OCI-LY1 (cell line): ENCODE measurements at regions not wholly inside any gene's neighbourhood (a gene's known extent, or its start where the extent isn't known, plus 50 kb on each side); places are given as distances from the start of the nearest gene placed in this dataset.
"Not testable (repeated sequence)": the region's sequence is repeated elsewhere in the genome, so short reads cannot be mapped to it uniquely, and the experiment has no call there.

Source experiments
- H2AFZ ChIP-seq: fragments of 200-600 bp; sonication (generic), shearing (Covaris generic); 2 replicates; pipeline ENCODE4 v1.6.0; 2014; ENCODE audit warnings: antibody characterized with exemption, mild to moderate bottlenecking, low read length
- H3F3A ChIP-seq: fragments of 200-600 bp; sonication (generic), shearing (Covaris generic); 2 replicates; pipeline ENCODE4 v1.6.0; 2014; ENCODE audit warnings: mild to moderate bottlenecking, antibody characterized with exemption, low read length, moderate library complexity; ENCODE audit not compliant: insufficient read depth
- H3K27ac ChIP-seq: fragments of 200-600 bp; sonication (generic); 2 replicates; pipeline ENCODE4 v1.5.1; 2014; ENCODE audit warnings: low read length, mixed run types, mild to moderate bottlenecking, low read depth; ENCODE audit not compliant: poor library complexity, severe bottlenecking
- H3K27me3 ChIP-seq: fragments of 200-600 bp; sonication (generic); 2 replicates; pipeline ENCODE4 v1.6.0; 2014; ENCODE audit warnings: antibody characterized with exemption, mild to moderate bottlenecking, low read length, moderate library complexity; ENCODE audit not compliant: insufficient read depth
- H3K36me3 ChIP-seq: fragments of 200-600 bp; sonication (generic); 2 replicates; pipeline ENCODE4 v1.6.1; 2014; ENCODE audit warnings: mild to moderate bottlenecking, antibody characterized with exemption, low read length, moderate library complexity, mixed read lengths; ENCODE audit not compliant: insufficient read depth
- H3K4me1 ChIP-seq: fragments of 200-600 bp; sonication (generic); 2 replicates; pipeline ENCODE4 v1.5.1; 2014; ENCODE audit warnings: mild to moderate bottlenecking, low read length, moderate library complexity; ENCODE audit not compliant: insufficient read depth, severe bottlenecking
- H3K4me2 ChIP-seq: fragments of 200-600 bp; sonication (generic), shearing (Covaris generic); 2 replicates; pipeline ENCODE4 v1.6.1; 2014; ENCODE audit warnings: low read length
- H3K4me3 ChIP-seq: fragments of 200-600 bp; sonication (generic); 2 replicates; pipeline ENCODE4 v1.5.1; 2014; ENCODE audit warnings: low read length, low read depth, mild to moderate bottlenecking, mixed read lengths; ENCODE audit not compliant: poor library complexity, severe bottlenecking
- H3K79me2 ChIP-seq: fragments of 200-600 bp; shearing (Covaris generic); 2 replicates; pipeline ENCODE4 v1.6.1; 2016; ENCODE audit warnings: mixed run types, low read length, mixed read lengths; ENCODE audit not compliant: insufficient read depth
- H3K9ac ChIP-seq: fragments of 200-600 bp; sonication (generic), shearing (Covaris generic); 2 replicates; pipeline ENCODE4 v1.6.1; 2014; ENCODE audit warnings: mild to moderate bottlenecking, low read length, mixed read lengths
- H3K9me2 ChIP-seq: fragments of 200-600 bp; sonication (generic), shearing (Covaris generic); 2 replicates; pipeline ENCODE4 v1.6.1; 2014; ENCODE audit warnings: low read depth, mild to moderate bottlenecking, low read length, mixed read lengths
- H3K9me3 ChIP-seq: fragments of 200-600 bp; shearing (Covaris generic); 2 replicates; pipeline ENCODE4 v1.6.1; 2014; ENCODE audit warnings: low read length, mixed read lengths
- H4K20me1 ChIP-seq: fragments of 200-600 bp; sonication (generic), shearing (Covaris generic); 2 replicates; pipeline ENCODE4 v1.6.0; 2016; ENCODE audit warnings: mild to moderate bottlenecking, low read length; ENCODE audit not compliant: insufficient read depth
- EZH2 ChIP-seq: fragments of 200-600 bp; sonication (generic), shearing (Covaris generic); IDR thresholded peaks from 2 replicates; pipeline ENCODE4 v1.8.0; 2017; ENCODE audit warnings: borderline replicate concordance, mixed run types, mild to moderate bottlenecking, antibody characterized with exemption, low read length, moderate library complexity, mixed read lengths
- TF ChIP-seq, protein P1 (sequence below): fragments of 200-600 bp; sonication (generic), shearing (Covaris generic); IDR thresholded peaks from 2 replicates; pipeline ENCODE4 v1.5.1; 2017; ENCODE audit warnings: mild to moderate bottlenecking, antibody characterized with exemption, low read length, moderate library complexity, mixed read lengths

DNA sequence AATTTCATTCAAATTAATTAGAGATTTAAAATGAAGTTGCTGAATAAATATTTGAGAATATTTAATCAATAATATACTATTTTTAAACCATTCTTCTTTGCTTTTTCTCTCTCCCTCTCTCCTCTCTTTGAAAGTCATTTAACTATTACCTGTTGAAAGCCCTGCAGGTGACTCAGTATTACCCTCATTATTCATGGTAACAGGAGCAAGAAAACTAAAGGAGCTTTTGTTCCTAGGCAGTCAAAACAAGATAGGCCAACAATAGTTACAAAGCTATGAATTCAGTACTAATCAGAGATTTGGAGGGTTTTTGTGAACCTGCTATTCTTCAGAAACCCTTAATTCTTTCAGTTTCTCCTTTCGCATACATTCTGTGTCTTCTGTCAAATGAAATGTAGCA lies 721.3 kb upstream of the NCAM2 start:
- no peaks in the 10 kb centered on the region for H3K36me3 ChIP-seq
- H3K79me2 ChIP-seq = no peaks in the 10 kb centered on the region
- no peaks in the 10 kb centered on the region for H3K9me2 ChIP-seq
- TF ChIP-seq EZH2 = no peak
- TF ChIP-seq, protein P1, sequence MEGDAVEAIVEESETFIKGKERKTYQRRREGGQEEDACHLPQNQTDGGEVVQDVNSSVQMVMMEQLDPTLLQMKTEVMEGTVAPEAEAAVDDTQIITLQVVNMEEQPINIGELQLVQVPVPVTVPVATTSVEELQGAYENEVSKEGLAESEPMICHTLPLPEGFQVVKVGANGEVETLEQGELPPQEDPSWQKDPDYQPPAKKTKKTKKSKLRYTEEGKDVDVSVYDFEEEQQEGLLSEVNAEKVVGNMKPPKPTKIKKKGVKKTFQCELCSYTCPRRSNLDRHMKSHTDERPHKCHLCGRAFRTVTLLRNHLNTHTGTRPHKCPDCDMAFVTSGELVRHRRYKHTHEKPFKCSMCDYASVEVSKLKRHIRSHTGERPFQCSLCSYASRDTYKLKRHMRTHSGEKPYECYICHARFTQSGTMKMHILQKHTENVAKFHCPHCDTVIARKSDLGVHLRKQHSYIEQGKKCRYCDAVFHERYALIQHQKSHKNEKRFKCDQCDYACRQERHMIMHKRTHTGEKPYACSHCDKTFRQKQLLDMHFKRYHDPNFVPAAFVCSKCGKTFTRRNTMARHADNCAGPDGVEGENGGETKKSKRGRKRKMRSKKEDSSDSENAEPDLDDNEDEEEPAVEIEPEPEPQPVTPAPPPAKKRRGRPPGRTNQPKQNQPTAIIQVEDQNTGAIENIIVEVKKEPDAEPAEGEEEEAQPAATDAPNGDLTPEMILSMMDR = no peak
- no peaks in the 10 kb centered on the region for H3F3A ChIP-seq
- H3K27ac ChIP-seq = no peak overlapping the region
- H3K4me1 ChIP-seq = no peaks in the 10 kb centered on the region
- H2AFZ ChIP-seq = no peak overlapping the region
- H3K4me2 ChIP-seq = no peak overlapping the region
- H3K9ac ChIP-seq = no peak overlapping the region
- no peaks in the 10 kb centered on the region for H3K27me3 ChIP-seq
- no peaks in the 10 kb centered on the region for H4K20me1 ChIP-seq
- no peak overlapping the region for H3K4me3 ChIP-seq
- no peaks in the 10 kb centered on the region for H3K9me3 ChIP-seq

DNA sequence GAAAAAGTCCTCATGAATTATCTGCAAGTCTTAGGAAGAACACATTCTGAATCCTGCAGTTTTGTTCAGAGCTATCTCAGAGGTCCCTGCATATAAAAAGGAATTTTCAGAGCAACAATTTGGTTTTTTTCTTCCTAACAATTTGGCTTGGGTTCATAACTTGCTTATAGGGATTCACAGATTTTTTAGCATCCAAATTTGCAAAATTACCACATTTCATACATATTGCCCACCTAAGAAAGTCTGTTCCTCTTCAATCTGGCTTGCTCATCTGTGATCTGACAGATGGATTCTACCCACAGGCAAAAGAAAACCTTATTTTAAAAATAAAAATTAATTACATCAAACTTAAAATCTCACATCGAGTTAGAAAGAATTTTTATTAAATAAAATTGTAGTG lies 714.4 kb upstream of the NCAM2 start:
- Histone ChIP-seq H3K79me2 (no peaks in the 10 kb centered on the region), H3K27me3 (no peaks in the 10 kb centered on the region), H3K9ac (no peak overlapping the region), H3F3A (no peaks in the 10 kb centered on the region), H3K4me3 (no peak overlapping the region), H4K20me1 (no peaks in the 10 kb centered on the region), H3K27ac (no peak overlapping the region), H2AFZ (no peak overlapping the region), H3K4me1 (no peaks in the 10 kb centered on the region), H3K9me3 (no peaks in the 10 kb centered on the region), H3K4me2 (no peak overlapping the region), H3K36me3 (no peaks in the 10 kb centered on the region), H3K9me2 (no peaks in the 10 kb centered on the region)
- TF ChIP-seq, protein P1 = no peak
- no peak for TF ChIP-seq EZH2

DNA sequence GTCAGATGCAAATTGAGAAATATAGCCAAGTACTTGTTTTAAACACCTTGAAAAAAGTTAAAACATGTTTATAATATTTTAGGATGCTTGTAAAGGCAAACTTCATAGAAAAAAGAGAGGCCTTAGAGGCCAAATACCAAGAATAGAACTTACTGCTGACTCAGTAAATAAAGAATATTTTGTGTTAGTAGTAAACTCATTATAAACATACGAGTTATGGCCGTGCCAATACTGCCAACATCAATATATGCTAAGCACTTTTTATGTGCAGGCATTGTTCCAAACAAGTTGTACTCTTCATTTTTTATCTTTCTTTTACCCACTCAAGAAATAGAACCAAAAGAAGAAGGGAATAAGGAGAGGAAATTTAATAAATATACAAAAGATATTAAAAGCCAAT lies 705.9 kb upstream of the NCAM2 start:
- TF ChIP-seq, protein P1 = no peak
- TF ChIP-seq EZH2 = no peak
- no peak overlapping the region for H3K9ac ChIP-seq
- no peak overlapping the region for H2AFZ ChIP-seq
- no peak overlapping the region for H3K4me3 ChIP-seq
- no peaks in the 10 kb centered on the region for H3K9me3 ChIP-seq
- H3K36me3 ChIP-seq = no peaks in the 10 kb centered on the region
- no peaks in the 10 kb centered on the region for H3K9me2 ChIP-seq
- no peaks in the 10 kb centered on the region for H4K20me1 ChIP-seq
- no peaks in the 10 kb centered on the region for H3F3A ChIP-seq
- no peak overlapping the region for H3K4me2 ChIP-seq
- H3K27me3 ChIP-seq = no peaks in the 10 kb centered on the region
- H3K27ac ChIP-seq = no peak overlapping the region
- H3K79me2 ChIP-seq = no peaks in the 10 kb centered on the region
- no peaks in the 10 kb centered on the region for H3K4me1 ChIP-seq

DNA sequence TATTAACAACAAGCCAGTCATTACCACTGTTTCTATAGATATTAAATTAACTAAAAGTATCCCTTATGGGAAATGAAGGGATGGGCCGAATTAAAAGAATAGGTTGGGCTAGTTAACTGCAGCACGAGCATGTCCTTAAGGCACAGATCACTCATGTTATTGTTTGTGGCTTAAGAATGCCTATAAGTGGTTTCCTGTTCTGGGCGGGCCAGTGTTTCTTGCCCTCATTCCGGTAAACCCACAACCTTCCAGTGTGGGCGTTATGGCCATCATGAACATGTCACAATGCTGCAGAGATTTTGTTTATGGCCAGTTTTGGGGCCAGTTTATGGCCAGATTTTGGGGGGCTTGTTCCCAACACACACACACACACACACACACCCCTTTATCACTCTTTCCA lies 705.4 kb upstream of the NCAM2 start:
- not testable (repeated sequence) for H3K4me3 ChIP-seq, H3K4me2 ChIP-seq, H3F3A ChIP-seq, H4K20me1 ChIP-seq, H3K27me3 ChIP-seq, H3K36me3 ChIP-seq, H2AFZ ChIP-seq, H3K9me2 ChIP-seq, H3K4me1 ChIP-seq, H3K9ac ChIP-seq, H3K79me2 ChIP-seq, H3K9me3 ChIP-seq, H3K27ac ChIP-seq
